Activated B cell treated with CpG ODN at 0.5 μM for 24 hours (primary cell): ENCODE measurements at regions not wholly inside any gene's neighbourhood (a gene's known extent, or its start where the extent isn't known, plus 50 kb on each side); places are given as distances from the start of the nearest gene placed in this dataset.

Source experiments
- ATAC-seq: fragments of 200-7000 bp; cut with Tn5 transposase; one replicate; pipeline ENCODE4 v1.10.0; 2021; ENCODE audit warnings: low read depth, mild to moderate bottlenecking, moderate library complexity
- CTCF ChIA-PET: fragments of 350-600 bp; sonication (Branson Sonifier 250); formaldehyde crosslinking; loops from one replicate; lab custom pipeline; 2021; ENCODE audit warnings: antibody characterized with exemption; lab: Charles Lee
- POLR2A ChIA-PET: fragments of 350-600 bp; sonication (Branson Sonifier 250); formaldehyde crosslinking; loops from one replicate; lab custom pipeline; 2021; ENCODE audit warnings: antibody characterized with exemption; lab: Charles Lee
- DNase-seq: peaks from one replicate; pipeline ENCODE4 v3.0.0; 2022
- H3K27ac Mint-ChIP-seq: one replicate; pipeline ENCODE4 v1.8.0; 2020; ENCODE audit warnings: mixed read lengths
- H3K27me3 Mint-ChIP-seq: one replicate; pipeline ENCODE4 v1.8.0; 2021; ENCODE audit warnings: mixed read lengths
- H3K36me3 Mint-ChIP-seq: one replicate; pipeline ENCODE4 v1.8.0; 2021; ENCODE audit warnings: low read depth, mixed read lengths
- H3K4me1 Mint-ChIP-seq: one replicate; pipeline ENCODE4 v1.8.0; 2021; ENCODE audit warnings: mixed read lengths
- H3K4me3 Mint-ChIP-seq: one replicate; pipeline ENCODE4 v1.8.0; 2020; ENCODE audit warnings: mild to moderate bottlenecking, mixed read lengths
- H3K9me3 Mint-ChIP-seq: one replicate; pipeline ENCODE4 v1.8.0; 2020; ENCODE audit warnings: mixed read lengths
- CTCF ChIP-seq: fragments of 200-600 bp; IDR thresholded peaks from one replicate; pipeline ENCODE4 v1.8.0; 2022; ENCODE audit warnings: antibody characterized with exemption, mild to moderate bottlenecking
- intact Hi-C: fragments of 100-400 bp; cut with micrococcal nuclease; formaldehyde crosslinking; loops from one replicate; pipeline ENCODE4 v1.15.1; 2024

DNA sequence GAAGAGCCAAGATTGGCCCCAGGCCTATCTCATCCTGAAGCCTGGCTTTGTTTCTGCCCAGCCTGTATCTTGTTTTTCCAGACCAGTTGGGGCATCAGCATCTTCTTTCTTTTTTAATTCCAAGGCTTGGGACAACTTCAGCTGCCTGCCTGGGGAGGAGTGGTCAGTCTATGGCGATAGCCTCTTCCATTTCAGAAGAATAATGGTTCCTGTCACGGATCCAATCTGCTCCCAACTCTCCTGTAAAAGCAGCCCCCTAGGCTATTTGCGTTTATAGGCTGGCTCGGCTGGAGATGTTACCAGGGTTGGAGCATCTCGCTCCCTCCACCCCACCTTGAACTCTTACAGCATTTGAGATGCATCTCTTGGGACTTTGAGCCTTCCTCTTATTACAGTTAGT lies 145.2 kb upstream of the CADM1 start:
- no peak for ATAC-seq
- H3K36me3 Mint-ChIP-seq: no peaks in the 10 kb centered on the region
- no peaks in the 10 kb centered on the region for H3K4me1 Mint-ChIP-seq
- peaks cover 12% of the 10 kb centered on the region for H3K27me3 Mint-ChIP-seq
- ChIA-PET CTCF (no interaction called here), POLR2A (no interaction called here)
- no peak for DNase-seq
- intact Hi-C loops: no loop called here
- H3K4me3 Mint-ChIP-seq: no peak overlapping the region
- H3K27ac Mint-ChIP-seq: no peak overlapping the region
- no peaks in the 10 kb centered on the region for H3K9me3 Mint-ChIP-seq
- TF ChIP-seq CTCF: no peak

DNA sequence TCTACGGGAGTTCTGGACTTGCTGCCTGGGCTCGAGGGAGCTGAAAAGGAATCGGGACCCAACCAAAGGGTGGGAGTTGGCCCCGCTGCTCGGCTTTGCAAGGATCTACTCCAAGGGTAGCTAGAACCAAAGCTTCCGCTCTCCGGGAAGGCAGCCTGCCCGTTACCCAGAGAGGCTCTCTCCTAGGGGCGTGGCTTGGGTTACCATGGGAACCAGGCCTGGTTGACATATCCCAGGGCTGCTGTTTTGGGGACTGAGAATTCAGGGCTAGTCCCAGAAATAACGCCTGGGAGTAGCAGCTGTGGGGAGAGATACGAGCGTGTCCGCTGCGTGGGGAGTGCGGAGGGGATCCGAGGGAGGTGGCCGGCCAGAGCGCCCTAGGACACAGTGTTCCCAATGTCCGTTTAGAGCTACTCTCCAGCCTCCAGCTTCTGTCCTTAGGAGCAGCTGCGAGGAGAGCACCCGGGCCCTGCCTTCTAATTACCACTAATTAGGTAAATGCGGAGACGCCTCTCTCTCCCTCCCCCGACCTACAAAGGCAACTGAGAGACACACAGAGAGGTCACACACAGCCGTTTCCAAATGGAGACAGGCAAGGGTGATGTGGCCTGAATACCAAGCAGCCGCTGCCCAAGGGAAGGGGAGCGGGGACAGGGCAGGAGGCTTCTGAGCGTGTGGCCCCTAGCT lies 141.6 kb upstream of the CADM1 start:
- ATAC-seq: no peak
- POLR2A ChIA-PET: no interaction called here
- no peaks in the 10 kb centered on the region for H3K9me3 Mint-ChIP-seq
- no peaks in the 10 kb centered on the region for H3K36me3 Mint-ChIP-seq
- intact Hi-C loops: no loop called here
- no peak overlapping the region for H3K27ac Mint-ChIP-seq
- no peaks in the 10 kb centered on the region for H3K4me1 Mint-ChIP-seq
- TF ChIP-seq CTCF: no peak
- CTCF ChIA-PET: no interaction called here
- no peak for DNase-seq
- H3K27me3 Mint-ChIP-seq: peaks cover 12% of the 10 kb centered on the region
- H3K4me3 Mint-ChIP-seq: no peak overlapping the region

GRCh38 chr11:115644856-115645255 lies 140.6 kb upstream of the CADM1 start:
- POLR2A ChIA-PET: no interaction called here
- no peaks in the 10 kb centered on the region for H3K9me3 Mint-ChIP-seq
- CTCF ChIA-PET: no interaction called here
- H3K36me3 Mint-ChIP-seq: no peaks in the 10 kb centered on the region
- no peak overlapping the region for H3K4me3 Mint-ChIP-seq
- no peak for ATAC-seq
- no peak for DNase-seq
- TF ChIP-seq CTCF: no peak
- H3K27me3 Mint-ChIP-seq: peaks cover 10% of the 10 kb centered on the region
- H3K4me1 Mint-ChIP-seq: no peaks in the 10 kb centered on the region
- no peak overlapping the region for H3K27ac Mint-ChIP-seq
- intact Hi-C loops: no loop called here

- Mint-ChIP-seq H3K4me1 (no peaks in the 10 kb centered on the region), H3K4me3 (no peak overlapping the region), H3K36me3 (no peaks in the 10 kb centered on the region)
Observed at GRCh38 chr11:115643549-115644270, 139.5 kb upstream of the CADM1 start.

More at GRCh38 chr11:115643549-115644270, 139.5 kb upstream of the CADM1 start:
- Mint-ChIP-seq H3K27me3 (peaks cover 10% of the 10 kb centered on the region), H3K27ac (no peak overlapping the region), H3K9me3 (no peaks in the 10 kb centered on the region)
- ChIA-PET CTCF (no interaction called here), POLR2A (no interaction called here)
- DNase-seq (no peak), ATAC-seq (no peak)
- intact Hi-C loops: no loop called here
- TF ChIP-seq CTCF: no peak
